Activated naive CD4-positive, alpha-beta T cell treated with Interleukin-2 at 50 U/mL for 16 hours (primary cell): ENCODE measurements at regions not wholly inside any gene's neighbourhood (a gene's known extent, or its start where the extent isn't known, plus 50 kb on each side); places are given as distances from the start of the nearest gene placed in this dataset.
"Not testable (repeated sequence)": the region's sequence is repeated elsewhere in the genome, so short reads cannot be mapped to it uniquely, and the experiment has no call there.

ENCODE experiments used
- DNase-seq: peaks from one replicate; pipeline ENCODE4 v3.0.0-alpha.2; 2020

DNA sequence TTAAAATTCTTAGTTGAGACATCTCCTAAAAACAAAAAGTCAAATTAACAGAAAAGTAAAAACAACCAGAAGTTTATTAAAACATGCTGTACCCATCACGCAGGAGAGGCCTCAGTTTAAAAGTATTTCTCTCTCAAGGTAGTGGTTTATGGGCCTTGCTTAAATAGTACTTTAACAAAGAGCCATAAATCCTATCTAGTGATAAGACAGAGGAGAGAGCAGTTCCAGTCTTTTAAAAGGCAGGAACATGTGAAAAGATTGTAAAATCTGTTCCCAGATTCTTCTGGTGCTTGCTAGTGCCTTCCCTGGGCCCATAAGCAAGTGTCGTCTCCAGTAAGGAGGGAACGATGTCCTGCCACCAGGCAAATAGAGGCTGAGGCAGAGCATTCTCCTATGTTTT is 476.3 kb upstream of the ADGRL3 start:
- DNase-seq: no peak

DNA sequence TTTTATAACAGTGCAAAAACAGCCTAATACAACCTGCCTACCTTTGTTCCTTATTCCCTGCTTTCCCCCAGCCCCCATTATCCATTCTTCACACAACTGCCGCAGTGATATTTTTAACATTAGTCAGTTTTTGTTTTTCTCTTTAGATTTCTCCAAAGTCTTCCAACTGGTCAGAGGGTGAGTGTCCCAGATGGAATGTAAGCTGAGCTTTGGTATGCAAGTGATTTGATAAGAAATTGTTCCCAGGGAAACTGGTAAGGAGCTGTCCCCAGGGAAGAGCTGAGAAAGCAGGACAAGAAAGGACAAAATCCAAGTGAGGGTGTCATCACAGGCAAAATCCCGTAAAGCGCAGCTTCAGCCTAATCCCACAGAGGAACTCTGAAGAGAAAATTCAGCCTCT is 475.5 kb upstream of the ADGRL3 start:
- no peak for DNase-seq

GRCh38 chr4:60726779-60727178 is 473.3 kb upstream of the ADGRL3 start:
- no peak for DNase-seq

DNA sequence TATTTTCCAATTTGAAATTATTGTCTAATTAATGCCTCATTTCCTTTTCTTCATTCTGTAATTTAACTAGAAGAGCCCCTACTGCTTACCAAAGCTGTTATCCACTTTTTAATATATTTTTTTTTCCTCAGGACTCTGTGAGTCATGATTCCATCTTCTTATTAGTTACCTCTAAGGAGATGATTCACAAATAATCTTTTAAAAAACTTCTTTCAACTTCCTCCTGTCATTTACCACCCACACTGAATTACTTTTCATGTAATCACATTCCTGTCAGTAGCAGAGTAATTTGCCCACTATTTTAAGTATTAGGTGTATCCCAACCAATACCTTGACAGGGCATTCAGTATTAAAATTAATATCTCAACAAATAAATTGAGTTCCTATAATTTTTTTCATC is 470.9 kb upstream of the ADGRL3 start:
- no peak for DNase-seq

DNA sequence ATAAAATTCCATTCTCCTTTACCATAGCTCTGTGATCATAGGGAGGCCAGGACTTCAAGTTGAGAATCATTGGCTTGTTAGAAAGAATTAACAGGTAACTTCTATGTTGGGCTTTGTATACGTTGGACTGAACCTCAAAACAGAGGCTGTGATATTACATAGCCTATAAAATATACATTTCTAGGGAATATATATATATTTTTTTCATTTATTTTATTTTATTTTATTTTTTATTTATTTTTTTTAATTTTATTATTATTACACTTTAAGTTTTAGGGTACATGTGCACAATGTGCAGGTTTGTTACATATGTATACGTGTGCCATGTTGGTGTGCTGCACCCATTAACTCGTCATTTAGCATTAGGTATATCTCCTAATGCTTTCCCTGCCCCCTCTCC is 470.4 kb upstream of the ADGRL3 start:
- DNase-seq: not testable (repeated sequence)

DNA sequence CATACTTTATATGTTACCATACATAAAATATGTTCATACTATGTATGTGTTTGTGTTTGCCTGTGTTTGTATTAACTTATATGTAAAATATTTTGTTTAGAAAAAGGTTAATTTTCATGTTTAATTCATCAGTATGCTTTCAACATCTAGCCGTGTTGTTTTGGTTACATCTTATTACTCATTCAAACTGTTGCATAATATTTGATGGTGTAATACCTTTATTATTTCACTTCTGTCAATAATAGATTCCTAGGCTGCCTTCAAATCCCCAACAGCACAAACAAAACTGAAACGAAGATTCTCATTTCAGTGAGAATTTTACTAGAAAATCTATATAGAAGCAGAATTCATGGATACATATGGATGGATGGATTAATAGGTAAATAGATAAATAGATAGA is 462.3 kb upstream of the ADGRL3 start:
- no peak for DNase-seq

- DNase-seq: no peak
Observed at GRCh38 chr4:60743654-60744053, 456.5 kb upstream of the ADGRL3 start.

DNA sequence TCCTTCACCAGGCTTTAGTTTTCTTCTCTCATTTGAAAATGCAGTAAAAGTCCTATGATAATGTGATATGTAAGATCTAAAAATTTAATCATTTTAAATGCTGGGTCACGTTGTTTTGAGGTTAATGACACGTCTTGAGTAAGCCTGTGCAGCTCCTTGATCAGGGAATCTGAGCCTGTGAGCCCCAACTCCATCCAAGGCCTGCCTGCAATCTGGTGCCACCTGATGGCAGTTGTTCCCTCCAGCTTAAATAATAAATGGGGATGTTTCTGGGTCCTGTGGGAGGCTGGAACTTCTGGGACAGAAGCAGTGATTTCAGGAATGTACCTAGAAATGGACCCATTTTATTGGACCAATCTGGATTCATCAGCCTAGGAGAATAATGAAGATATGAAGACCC is 455.4 kb upstream of the ADGRL3 start:
- DNase-seq: no peak

DNA sequence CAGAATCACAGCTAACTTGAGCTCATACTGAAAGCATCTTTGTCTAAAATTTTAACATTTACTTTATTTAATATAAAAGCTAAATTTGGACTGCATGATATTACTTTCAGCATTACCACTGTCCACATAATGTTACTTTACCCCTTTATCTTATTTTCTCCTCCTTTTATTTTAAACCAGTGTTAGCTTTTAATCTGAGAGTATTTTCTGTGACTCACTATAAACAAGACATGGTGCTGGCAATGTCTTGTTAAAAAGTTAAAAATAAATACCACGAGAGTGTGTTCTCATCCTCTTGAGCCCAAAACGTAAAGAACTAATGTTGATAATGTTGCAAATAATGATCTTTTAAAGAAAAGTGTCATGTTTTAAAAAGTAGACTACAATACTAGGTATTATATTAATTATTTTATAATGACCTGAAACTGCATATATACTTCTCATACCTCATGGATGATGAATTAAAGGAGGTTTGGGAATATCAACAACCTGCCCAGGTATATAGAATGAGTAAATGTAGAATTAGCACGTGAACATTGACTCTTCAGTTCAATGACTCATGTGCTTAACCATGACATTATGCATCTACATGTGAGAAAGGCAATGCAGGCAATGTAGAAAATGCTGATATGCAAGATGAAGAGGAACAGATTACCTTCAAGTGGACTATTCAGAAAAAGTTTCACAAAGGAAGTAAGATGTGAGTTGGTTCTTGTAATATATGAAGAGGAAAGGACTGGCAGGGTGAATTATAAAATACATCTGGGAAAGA is 454.1 kb upstream of the ADGRL3 start:
- no peak for DNase-seq

- no peak for DNase-seq
Observed at GRCh38 chr4:60750962-60751361, 449.2 kb upstream of the ADGRL3 start.

DNA sequence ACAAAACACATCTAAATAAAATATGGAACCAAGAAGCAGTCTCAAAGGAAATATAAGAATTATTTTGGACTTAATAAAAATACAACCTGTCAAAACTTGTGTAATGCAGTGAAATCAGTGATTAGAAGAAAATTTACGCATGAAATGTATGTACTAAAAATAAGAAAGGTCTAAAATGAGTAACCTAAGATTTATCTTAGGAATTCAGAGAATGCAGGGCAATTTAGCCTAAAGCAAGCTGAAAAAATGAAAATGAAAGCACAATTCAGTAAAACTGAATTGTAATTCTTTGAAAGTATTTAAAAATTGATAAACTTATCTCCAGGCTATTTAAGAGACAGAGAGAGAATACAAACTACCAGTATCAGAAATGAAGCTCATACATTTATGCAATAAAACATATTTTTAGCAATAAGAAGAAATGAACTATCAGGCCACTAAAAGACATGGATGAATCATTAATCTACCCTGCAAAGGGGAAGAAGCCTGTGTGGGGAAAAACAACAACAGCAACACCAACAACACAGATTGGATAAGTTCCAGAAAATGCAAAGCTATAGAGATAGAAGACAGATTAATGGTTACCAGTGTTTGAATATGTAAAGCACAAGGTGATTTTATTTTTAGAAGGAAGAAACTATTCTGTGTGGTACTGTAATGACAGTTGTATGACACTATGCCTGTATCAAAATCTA is 442.0 kb upstream of the ADGRL3 start:
- no peak for DNase-seq

GRCh38 chr4:60759518-60760245 is 440.4 kb upstream of the ADGRL3 start:
- no peak for DNase-seq

GRCh38 chr4:60780874-60781273 is 419.3 kb upstream of the ADGRL3 start:
- no peak for DNase-seq

GRCh38 chr4:60790608-60791007 is 409.5 kb upstream of the ADGRL3 start:
- DNase-seq: no peak

- no peak for DNase-seq
Observed at GRCh38 chr4:60794372-60794771, 405.8 kb upstream of the ADGRL3 start.

DNA sequence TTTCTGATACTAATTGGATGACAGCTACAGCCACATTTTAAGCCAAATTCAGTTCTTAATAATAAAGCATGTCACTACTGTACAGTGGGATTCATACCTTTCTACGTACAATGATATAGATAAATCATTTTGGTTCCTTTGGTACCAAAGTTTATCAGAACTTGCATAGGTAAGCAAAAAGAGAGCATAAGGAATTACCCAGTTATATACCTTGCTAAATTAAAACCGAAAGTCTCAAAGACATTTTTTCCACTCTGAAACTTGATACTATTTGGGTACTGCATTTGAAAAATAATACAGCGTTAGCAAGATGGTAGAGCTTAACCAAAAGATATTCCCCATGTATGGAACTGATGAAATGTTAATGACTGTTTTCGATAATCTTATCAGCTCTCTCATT is 400.9 kb upstream of the ADGRL3 start:
- no peak for DNase-seq

DNA sequence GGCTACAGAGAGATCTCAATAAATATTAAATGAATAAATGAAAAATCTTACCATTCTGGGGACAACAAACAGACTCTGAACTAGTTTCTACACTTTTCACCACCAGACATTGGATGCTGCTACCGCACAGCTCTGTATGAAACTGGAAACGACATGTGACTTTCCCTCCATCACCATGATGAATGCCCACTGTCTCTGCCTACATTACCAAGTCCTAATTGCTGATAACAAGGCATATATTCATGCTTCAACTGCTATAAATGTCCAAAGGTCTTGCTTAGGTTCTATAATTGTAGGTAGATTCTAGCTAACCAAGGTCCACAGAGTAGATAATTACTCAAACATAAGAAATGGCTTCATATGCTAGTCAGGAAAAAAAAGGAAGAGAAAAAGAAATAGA is 399.4 kb upstream of the ADGRL3 start:
- no peak for DNase-seq

GRCh38 chr4:60805500-60806313 is 394.4 kb upstream of the ADGRL3 start:
- no peak for DNase-seq

DNA sequence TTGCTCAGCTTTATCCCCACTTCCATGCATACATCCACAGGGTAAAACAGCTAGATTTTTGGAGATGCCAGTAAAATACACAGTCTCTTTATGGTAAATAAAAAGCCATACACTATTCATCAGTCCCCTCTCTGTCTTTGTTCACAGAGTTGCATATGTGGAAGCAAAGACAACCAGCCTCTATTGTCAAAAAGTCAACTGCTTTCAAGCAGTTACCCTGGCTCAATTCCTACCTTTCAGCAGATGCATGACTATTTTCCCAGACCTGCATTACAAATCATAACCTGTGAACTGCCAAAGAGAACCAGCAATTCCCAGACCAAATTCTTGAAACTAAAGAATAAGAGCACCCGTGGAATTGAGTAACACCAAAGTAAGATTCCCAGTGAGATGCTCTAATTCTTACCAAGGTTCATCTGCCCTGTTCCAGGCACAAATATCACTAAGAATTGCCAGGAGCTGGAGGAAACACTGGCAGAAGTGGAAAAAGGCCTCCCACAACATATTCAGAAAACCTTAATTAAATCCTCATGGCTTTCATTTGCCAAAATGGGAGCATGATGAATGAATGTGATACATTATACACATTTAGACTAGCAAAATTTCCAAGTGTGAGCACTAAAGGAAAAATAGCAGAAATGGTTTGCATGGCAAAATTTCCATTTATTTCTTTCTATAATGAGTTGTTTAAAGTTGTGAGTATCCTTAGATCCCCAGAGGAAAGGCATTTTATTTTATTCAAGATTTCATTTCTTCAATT is 391.2 kb upstream of the ADGRL3 start:
- no peak for DNase-seq

DNA sequence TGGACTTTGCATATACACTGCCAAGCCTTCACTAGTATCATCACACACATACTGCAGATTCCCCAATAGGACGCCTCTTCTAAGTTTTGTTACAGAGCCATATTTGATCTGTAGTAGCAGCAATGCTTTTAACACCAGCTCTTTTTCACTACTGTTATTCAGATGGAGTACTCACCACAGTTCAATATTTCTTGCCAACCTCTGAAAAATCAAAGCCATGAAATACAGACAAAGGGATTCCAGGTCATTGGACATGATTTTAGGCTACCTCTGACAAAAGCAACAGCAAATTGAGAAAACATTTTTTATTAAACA is 390.7 kb upstream of the ADGRL3 start:
- no peak for DNase-seq

DNA sequence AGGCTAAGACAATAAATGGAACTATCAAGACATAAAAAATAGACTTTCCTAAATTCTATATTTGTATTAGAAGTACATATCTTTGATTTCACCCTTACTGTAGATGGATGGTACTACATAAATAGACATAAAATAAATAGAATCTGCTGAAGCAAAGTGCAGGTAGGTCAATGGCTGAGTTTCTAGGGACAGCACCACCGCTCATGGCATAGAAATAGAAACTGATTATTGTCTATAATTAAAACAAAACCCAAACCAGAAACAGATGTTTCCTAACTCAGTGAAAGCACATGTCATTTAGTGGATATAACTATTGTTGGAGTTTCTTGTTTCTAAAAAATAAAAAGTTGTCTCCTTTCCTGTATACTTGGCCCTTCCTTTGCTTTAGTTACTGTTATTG is 387.3 kb upstream of the ADGRL3 start:
- no peak for DNase-seq

GRCh38 chr4:60814549-60814948 is 385.6 kb upstream of the ADGRL3 start:
- no peak for DNase-seq

DNA sequence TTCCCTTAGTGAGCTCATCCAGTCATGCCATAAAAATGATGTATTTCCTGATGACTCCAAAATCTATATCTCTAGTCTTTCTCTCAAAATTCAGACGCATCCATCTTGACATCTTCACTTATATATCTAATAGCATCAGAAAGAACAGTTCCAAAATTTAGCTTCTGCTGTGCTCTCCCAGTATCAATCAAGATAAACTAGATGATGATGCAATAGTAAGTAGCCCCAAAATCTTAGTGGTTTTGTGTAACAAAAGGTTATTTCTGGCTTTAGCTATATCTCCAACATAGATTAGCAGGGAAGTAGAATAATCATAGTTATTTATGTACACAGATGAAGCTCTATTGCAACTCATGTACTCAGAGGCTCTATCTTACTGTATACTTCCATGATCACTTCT is 382.5 kb upstream of the ADGRL3 start:
- DNase-seq: no peak
